Astrocyte (in vitro differentiated cells and primary cell): ENCODE measurements at regions not wholly inside any gene's neighbourhood (a gene's known extent, or its start where the extent isn't known, plus 50 kb on each side); places are given as distances from the start of the nearest gene placed in this dataset.

Source experiments
- DNase-seq: peaks from one replicate; pipeline ENCODE4 v3.0.0-alpha.2; 2010; ENCODE audit warnings: low read depth
- FAIRE-seq: peaks from 2 replicates; lab custom pipeline; 2011; peaks lifted over from hg19 to GRCh38; lab: Jason Lieb, UNC
- H2AFZ ChIP-seq: 2 replicates; pipeline ENCODE4 v1.6.0; 2012; ENCODE audit warnings: low read depth, low read length, inconsistent platforms
- H3K27ac ChIP-seq: 2 replicates; pipeline ENCODE4 v1.5.1; 2011; ENCODE audit warnings: low read depth, low read length, inconsistent platforms
- H3K27me3 ChIP-seq: 2 replicates; pipeline ENCODE4 v1.6.0; 2011; ENCODE audit warnings: low read length, inconsistent platforms; ENCODE audit not compliant: insufficient read depth
- H3K36me3 ChIP-seq: 2 replicates; pipeline ENCODE4 v1.5.1; 2011; ENCODE audit warnings: low read length, inconsistent platforms; ENCODE audit not compliant: insufficient read depth
- H3K4me1 ChIP-seq: 2 replicates; pipeline ENCODE4 v1.5.1; 2011; ENCODE audit warnings: low read length, inconsistent platforms; ENCODE audit not compliant: insufficient read depth
- H3K4me2 ChIP-seq: 2 replicates; pipeline ENCODE4 v1.6.0; 2012; ENCODE audit warnings: low read length, inconsistent platforms
- H3K4me3 ChIP-seq: 2 replicates; pipeline ENCODE4 v1.5.1; 2011; ENCODE audit warnings: low read depth, mild to moderate bottlenecking, low read length, inconsistent platforms; ENCODE audit not compliant: insufficient read depth
- H3K79me2 ChIP-seq: 2 replicates; pipeline ENCODE4 v1.6.0; 2012; ENCODE audit warnings: mild to moderate bottlenecking, low read length, inconsistent platforms; ENCODE audit not compliant: insufficient read depth
- H3K9ac ChIP-seq: 2 replicates; pipeline ENCODE4 v1.6.0; 2012; ENCODE audit warnings: mild to moderate bottlenecking, low read length, inconsistent platforms
- H3K9me3 ChIP-seq: 2 replicates; pipeline ENCODE4 v1.5.1; 2012; ENCODE audit warnings: low read depth, mild to moderate bottlenecking, low read length, inconsistent platforms; ENCODE audit not compliant: insufficient read depth
- H4K20me1 ChIP-seq: 2 replicates; pipeline ENCODE4 v1.6.0; 2012; ENCODE audit warnings: low read length, inconsistent platforms; ENCODE audit not compliant: insufficient read depth
- H3K27ac Mint-ChIP-seq: one replicate; pipeline ENCODE4 v1.8.0; 2021; ENCODE audit warnings: mild to moderate bottlenecking, mixed read lengths; ENCODE audit not compliant: unreplicated experiment
- H3K27me3 Mint-ChIP-seq: one replicate; pipeline ENCODE4 v1.8.0; 2021; ENCODE audit warnings: low read depth, mixed read lengths; ENCODE audit not compliant: unreplicated experiment
- H3K36me3 Mint-ChIP-seq: one replicate; pipeline ENCODE4 v1.8.0; 2021; ENCODE audit warnings: low read depth, mixed read lengths; ENCODE audit not compliant: unreplicated experiment
- H3K4me1 Mint-ChIP-seq: one replicate; pipeline ENCODE4 v1.8.0; 2021; ENCODE audit warnings: low read depth, mixed read lengths; ENCODE audit not compliant: unreplicated experiment
- H3K4me3 Mint-ChIP-seq: one replicate; pipeline ENCODE4 v1.8.0; 2021; ENCODE audit warnings: mild to moderate bottlenecking, moderate library complexity, mixed read lengths; ENCODE audit not compliant: unreplicated experiment
- H3K9me3 Mint-ChIP-seq: one replicate; pipeline ENCODE4 v1.8.0; 2021; ENCODE audit warnings: mild to moderate bottlenecking, mixed read lengths; ENCODE audit not compliant: unreplicated experiment
- CTCF ChIP-seq: IDR thresholded peaks from 2 replicates; pipeline ENCODE4 v1.5.1; 2011; ENCODE audit warnings: low read depth, mild to moderate bottlenecking, inconsistent platforms, low read length, moderate library complexity; ENCODE audit not compliant: insufficient read depth
- EZH2 ChIP-seq: IDR thresholded peaks from 2 replicates; pipeline ENCODE4 v1.6.1; 2012; ENCODE audit warnings: mild to moderate bottlenecking, low read length, inconsistent platforms; ENCODE audit not compliant: insufficient read depth

DNA sequence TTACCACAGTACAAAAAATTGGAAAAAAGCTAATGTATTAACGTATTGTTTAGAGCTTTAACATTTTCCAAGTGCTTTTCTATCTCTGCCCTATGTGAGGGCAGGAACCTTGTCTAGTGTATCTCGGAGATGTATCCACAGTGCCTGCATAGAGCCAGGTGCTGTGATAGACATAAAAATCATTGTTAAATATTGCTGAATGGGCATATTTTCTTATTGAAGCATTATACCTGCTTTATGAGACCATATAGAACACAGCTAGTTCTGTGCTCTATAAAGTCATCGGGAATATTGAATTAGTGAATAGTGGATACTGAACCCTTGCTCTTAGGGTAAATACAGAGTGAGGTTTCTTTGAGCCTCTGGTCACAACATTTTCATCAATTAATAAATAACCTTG lies 163.0 kb downstream of the RNF144B start:
- TF ChIP-seq EZH2 (no peak), CTCF (no peak)
- no peak overlapping the region for H3K4me3 Mint-ChIP-seq
- Histone ChIP-seq H3K4me1 (peaks cover 10% of the 10 kb centered on the region), H3K4me3 (no peak overlapping the region), H4K20me1 (no peaks in the 10 kb centered on the region), H3K27me3 (no peaks in the 10 kb centered on the region), H3K9ac (no peak overlapping the region), H3K36me3 (no peaks in the 10 kb centered on the region), H2AFZ (no peak overlapping the region), H3K4me2 (no peak overlapping the region), H3K79me2 (no peaks in the 10 kb centered on the region), H3K9me3 (no peaks in the 10 kb centered on the region), H3K27ac (no peak overlapping the region)
- peaks cover 4% of the 10 kb centered on the region for H3K9me3 Mint-ChIP-seq
- H3K36me3 Mint-ChIP-seq: no peaks in the 10 kb centered on the region
- H3K27me3 Mint-ChIP-seq: peaks cover 11% of the 10 kb centered on the region
- H3K4me1 Mint-ChIP-seq: peaks cover 5% of the 10 kb centered on the region
- H3K27ac Mint-ChIP-seq: no peak overlapping the region
- DNase-seq: no peak
- peak; percentile 26 for FAIRE-seq

DNA sequence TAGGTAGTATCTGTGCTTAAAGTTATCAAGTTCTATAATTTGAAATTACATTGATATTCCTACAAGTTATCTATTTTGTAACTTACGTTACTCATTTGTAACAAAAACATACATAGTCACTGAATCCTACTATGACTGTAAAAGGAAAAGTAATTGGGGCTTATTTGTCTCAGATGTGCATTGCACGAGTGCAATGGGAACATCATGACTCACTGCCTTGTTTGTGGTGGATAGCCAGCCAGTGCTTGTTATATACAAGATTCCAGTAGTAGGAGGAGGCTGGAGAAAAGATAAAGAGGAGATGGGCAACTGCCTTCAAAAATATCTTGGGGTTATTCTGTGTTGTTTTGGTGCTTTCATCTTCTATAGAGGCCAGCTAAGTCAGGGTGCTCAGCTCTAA lies 164.1 kb downstream of the RNF144B start:
- no peak overlapping the region for H2AFZ ChIP-seq
- no peaks in the 10 kb centered on the region for H3K36me3 ChIP-seq
- FAIRE-seq (no peak), DNase-seq (peak; percentile 66)
- peaks cover 6% of the 10 kb centered on the region for H3K4me1 ChIP-seq
- Mint-ChIP-seq H3K27me3 (peaks cover 11% of the 10 kb centered on the region), H3K9me3 (peaks cover 4% of the 10 kb centered on the region), H3K4me3 (no peak overlapping the region), H3K36me3 (no peaks in the 10 kb centered on the region), H3K27ac (no peak overlapping the region), H3K4me1 (peaks cover 5% of the 10 kb centered on the region)
- H3K4me2 ChIP-seq: no peak overlapping the region
- no peaks in the 10 kb centered on the region for H3K79me2 ChIP-seq
- H3K9ac ChIP-seq: no peak overlapping the region
- TF ChIP-seq CTCF (no peak), EZH2 (no peak)
- no peaks in the 10 kb centered on the region for H3K9me3 ChIP-seq
- H4K20me1 ChIP-seq: no peaks in the 10 kb centered on the region
- H3K4me3 ChIP-seq: no peak overlapping the region
- H3K27me3 ChIP-seq: no peaks in the 10 kb centered on the region
- no peak overlapping the region for H3K27ac ChIP-seq

DNA sequence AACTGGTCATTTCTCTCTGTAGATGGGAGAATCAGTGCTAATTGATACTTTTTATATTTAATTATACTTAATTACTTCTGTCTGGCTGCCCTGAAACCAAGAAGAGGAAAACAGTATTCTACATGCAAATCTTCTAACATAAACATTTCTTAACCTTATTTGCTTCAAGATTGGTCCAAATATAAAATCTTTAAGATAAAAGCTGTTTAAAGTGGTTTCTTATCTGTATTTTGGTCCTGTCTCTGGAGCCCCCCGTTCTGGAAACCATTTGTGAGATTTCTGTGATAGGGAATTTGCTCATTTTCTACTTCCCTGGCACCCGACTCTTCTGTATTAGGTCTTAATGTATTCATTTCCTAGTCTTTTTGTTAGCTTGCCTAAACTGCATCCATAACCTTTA lies 168.6 kb downstream of the RNF144B start:
- H3K9me3 ChIP-seq: no peaks in the 10 kb centered on the region
- H3K9ac ChIP-seq: no peak overlapping the region
- H3K4me3 Mint-ChIP-seq: no peak overlapping the region
- H3K4me1 ChIP-seq: peaks cover 6% of the 10 kb centered on the region
- FAIRE-seq (no peak), DNase-seq (no peak)
- TF ChIP-seq EZH2: no peak
- TF ChIP-seq CTCF: no peak
- no peaks in the 10 kb centered on the region for H3K36me3 Mint-ChIP-seq
- no peak overlapping the region for H3K4me3 ChIP-seq
- H3K36me3 ChIP-seq: no peaks in the 10 kb centered on the region
- no peak overlapping the region for H3K27ac Mint-ChIP-seq
- peaks cover 4% of the 10 kb centered on the region for H3K9me3 Mint-ChIP-seq
- H3K79me2 ChIP-seq: no peaks in the 10 kb centered on the region
- no peaks in the 10 kb centered on the region for H4K20me1 ChIP-seq
- no peak overlapping the region for H2AFZ ChIP-seq
- no peak overlapping the region for H3K27ac ChIP-seq
- H3K4me2 ChIP-seq: no peak overlapping the region
- H3K27me3 Mint-ChIP-seq: peaks cover 15% of the 10 kb centered on the region
- H3K4me1 Mint-ChIP-seq: peaks cover 4% of the 10 kb centered on the region
- no peaks in the 10 kb centered on the region for H3K27me3 ChIP-seq
